ENCODE measurements at regions not wholly inside any gene's neighbourhood (a gene's known extent, or its start where the extent isn't known, plus 50 kb on each side); places are given as distances from the start of the nearest gene placed in this dataset.

DNA sequence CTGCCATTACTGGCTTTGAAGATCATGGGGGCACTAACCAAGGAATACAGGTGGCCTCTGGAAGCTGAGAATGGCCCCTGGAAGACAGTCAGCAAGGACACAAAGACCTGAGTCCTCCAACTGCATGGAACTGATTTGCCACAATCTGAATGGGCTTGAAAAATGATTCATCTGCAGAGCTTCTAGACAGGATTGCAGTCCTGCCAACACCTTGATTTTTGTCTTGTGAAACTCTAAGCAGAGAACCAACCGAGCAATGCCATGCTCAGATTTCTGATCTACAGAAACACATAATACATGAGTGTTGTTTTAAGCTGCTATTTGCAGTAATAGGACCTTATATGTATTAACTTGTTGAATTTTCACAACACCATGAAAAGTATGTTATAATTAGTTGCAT lies 66.1 kb upstream of the SLC13A1 start:
- TF ChIP-seq, protein P1, sequence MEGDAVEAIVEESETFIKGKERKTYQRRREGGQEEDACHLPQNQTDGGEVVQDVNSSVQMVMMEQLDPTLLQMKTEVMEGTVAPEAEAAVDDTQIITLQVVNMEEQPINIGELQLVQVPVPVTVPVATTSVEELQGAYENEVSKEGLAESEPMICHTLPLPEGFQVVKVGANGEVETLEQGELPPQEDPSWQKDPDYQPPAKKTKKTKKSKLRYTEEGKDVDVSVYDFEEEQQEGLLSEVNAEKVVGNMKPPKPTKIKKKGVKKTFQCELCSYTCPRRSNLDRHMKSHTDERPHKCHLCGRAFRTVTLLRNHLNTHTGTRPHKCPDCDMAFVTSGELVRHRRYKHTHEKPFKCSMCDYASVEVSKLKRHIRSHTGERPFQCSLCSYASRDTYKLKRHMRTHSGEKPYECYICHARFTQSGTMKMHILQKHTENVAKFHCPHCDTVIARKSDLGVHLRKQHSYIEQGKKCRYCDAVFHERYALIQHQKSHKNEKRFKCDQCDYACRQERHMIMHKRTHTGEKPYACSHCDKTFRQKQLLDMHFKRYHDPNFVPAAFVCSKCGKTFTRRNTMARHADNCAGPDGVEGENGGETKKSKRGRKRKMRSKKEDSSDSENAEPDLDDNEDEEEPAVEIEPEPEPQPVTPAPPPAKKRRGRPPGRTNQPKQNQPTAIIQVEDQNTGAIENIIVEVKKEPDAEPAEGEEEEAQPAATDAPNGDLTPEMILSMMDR (IDR thresholded peaks at IDR 0.05) = no peak
- TF ChIP-seq POLR2A (IDR thresholded peaks at IDR 0.05) = no peak
